ENCODE measurements at regions not wholly inside any gene's neighbourhood (a gene's known extent, or its start where the extent isn't known, plus 50 kb on each side); places are given as distances from the start of the nearest gene placed in this dataset.

DNA sequence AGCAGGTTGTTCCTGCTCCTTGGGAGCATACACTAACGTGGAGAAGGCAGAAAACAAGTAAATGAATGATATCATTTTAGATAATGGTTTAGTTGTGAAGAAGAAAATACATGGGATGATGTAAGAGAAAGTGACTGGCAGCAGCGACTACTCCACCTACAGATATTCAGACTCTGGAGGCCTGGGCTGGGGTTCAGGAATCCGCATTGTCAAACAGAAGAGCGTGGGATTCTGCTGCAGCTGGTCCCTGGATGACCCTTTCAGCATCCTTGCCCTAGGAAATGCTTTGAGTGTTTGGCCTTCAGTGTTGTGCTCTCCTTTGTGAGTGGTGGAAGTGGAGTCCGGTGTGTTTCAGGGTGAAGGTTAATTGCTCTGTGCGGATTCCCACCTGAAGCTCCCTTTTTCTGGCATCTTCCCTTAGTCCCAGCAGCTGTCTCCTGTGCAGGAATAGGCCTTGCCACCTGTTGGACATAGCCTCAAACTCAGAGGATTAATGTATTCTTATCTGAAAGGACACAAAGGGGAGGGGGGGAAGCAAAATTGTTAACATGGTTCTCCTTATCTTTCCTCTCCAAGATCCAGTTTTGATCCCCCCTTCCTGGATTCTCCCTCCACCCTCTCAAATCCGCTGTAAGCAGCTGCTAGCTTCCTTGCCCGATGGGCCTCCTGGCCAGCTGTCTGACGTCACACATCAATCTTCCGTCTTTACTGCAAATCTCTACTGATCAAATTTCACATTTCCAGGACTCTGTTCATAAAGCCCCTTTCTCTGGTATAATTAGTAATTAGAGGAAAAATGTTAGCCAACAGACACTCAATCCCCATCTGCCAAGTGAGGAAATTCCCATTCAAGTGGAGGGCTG is 68.3 kb upstream of the SPAG17 start:
- H3K4me1 ChIP-seq: no peaks in the 10 kb centered on the region
- H3K36me3 ChIP-seq: no peaks in the 10 kb centered on the region
- no peak overlapping the region for H3K27ac ChIP-seq
- WGBS: 65% methylated on average over 10 of the region's 10 CpGs
- H3K27me3 ChIP-seq: no peaks in the 10 kb centered on the region
- no peak for DNase-seq (ENCODE audit: low spot score in 2 of 2)
- H3K9me3 ChIP-seq: no peaks in the 10 kb centered on the region
- TF ChIP-seq POLR2AphosphoS5 (IDR thresholded peaks at IDR 0.05) (no peak), POLR2A (IDR thresholded peaks at IDR 0.05) (no peak), EP300 (IDR thresholded peaks at IDR 0.05) (no peak)
- TF ChIP-seq, protein P1, sequence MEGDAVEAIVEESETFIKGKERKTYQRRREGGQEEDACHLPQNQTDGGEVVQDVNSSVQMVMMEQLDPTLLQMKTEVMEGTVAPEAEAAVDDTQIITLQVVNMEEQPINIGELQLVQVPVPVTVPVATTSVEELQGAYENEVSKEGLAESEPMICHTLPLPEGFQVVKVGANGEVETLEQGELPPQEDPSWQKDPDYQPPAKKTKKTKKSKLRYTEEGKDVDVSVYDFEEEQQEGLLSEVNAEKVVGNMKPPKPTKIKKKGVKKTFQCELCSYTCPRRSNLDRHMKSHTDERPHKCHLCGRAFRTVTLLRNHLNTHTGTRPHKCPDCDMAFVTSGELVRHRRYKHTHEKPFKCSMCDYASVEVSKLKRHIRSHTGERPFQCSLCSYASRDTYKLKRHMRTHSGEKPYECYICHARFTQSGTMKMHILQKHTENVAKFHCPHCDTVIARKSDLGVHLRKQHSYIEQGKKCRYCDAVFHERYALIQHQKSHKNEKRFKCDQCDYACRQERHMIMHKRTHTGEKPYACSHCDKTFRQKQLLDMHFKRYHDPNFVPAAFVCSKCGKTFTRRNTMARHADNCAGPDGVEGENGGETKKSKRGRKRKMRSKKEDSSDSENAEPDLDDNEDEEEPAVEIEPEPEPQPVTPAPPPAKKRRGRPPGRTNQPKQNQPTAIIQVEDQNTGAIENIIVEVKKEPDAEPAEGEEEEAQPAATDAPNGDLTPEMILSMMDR (IDR thresholded peaks at IDR 0.05): no peak
- no peak overlapping the region for H3K4me3 ChIP-seq

DNA sequence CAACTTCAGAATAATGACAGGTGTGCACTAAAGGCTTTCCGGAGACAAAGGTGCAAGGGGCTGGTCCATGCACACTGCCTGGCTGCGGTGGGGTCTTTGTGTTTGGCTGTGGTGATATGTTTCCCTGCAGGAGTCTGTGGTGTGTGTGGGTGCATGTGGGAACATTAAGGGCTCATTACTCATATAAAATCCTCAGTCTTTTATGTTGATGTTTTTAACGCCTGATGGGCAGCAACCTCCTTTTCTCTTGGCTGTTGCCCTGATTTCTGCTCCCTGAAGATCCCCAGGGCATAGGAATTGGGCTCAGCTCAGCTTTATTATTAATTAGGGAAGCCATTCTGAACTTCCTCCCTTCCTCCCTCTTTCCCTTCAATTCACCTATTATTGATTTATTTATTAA is 67.6 kb upstream of the SPAG17 start:
- WGBS: 72% methylated on average over 3 of the region's 3 CpGs
- Histone ChIP-seq H3K36me3 (no peaks in the 10 kb centered on the region), H3K9me3 (no peaks in the 10 kb centered on the region), H3K4me3 (no peak overlapping the region), H3K27me3 (no peaks in the 10 kb centered on the region), H3K4me1 (no peaks in the 10 kb centered on the region), H3K27ac (no peak overlapping the region)
- TF ChIP-seq EP300 (IDR thresholded peaks at IDR 0.05): no peak
- no peak for TF ChIP-seq POLR2A (IDR thresholded peaks at IDR 0.05)
- TF ChIP-seq, protein P1 (IDR thresholded peaks at IDR 0.05): no peak
- no peak for TF ChIP-seq POLR2AphosphoS5 (IDR thresholded peaks at IDR 0.05)
- no peak for DNase-seq (ENCODE audit: low spot score in 2 of 2)

DNA sequence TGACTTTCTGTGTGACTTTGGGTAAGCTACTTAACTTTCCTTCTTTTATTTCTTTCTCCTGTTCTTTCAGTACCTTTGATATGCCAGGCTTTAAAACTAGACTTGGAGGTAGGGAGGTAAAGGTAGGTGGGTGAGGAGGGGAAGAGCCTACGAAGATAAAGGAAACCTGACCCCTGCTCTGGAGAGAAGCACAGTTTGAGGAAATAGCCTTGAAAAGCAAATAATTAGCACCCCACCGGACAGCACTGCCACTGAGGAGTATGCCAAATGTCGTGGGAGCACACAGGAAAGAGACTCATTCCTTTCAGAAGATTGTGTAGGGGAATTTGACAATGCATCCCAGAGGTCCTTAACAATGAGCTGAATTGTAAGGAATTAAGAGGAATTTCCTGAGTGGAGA is 65.2 kb upstream of the SPAG17 start:
- Histone ChIP-seq H3K36me3 (no peaks in the 10 kb centered on the region), H3K27ac (no peak overlapping the region), H3K4me3 (no peak overlapping the region), H3K9me3 (no peaks in the 10 kb centered on the region), H3K4me1 (no peaks in the 10 kb centered on the region), H3K27me3 (no peaks in the 10 kb centered on the region)
- DNase-seq (ENCODE audit: low spot score in 2 of 2): no peak
- TF ChIP-seq POLR2A (IDR thresholded peaks at IDR 0.05): no peak
- TF ChIP-seq POLR2AphosphoS5 (IDR thresholded peaks at IDR 0.05): no peak
- TF ChIP-seq EP300 (IDR thresholded peaks at IDR 0.05): no peak
- 63% methylated on average over 3 of the region's 3 CpGs for WGBS

DNA sequence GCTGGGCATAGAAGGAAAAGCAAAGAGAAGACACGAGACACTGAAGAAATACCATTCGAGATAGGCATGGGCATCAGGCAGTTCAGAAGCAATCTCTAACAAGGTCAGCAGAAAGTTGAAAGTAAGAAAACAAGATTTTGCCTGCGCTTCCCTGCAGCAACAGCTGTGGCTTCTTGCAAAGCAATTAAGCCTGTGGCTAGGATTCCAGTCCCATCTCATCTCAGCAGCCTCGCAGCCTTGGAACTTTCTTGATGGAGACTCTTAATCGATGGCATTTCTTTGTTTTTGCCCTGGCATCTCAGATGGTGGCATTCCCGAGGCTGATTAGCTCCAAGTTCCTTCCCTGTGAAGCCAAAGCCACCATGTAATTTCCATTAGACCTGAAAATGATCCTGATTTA is 64.6 kb upstream of the SPAG17 start:
- Histone ChIP-seq H3K36me3 (no peaks in the 10 kb centered on the region), H3K4me3 (no peak overlapping the region), H3K27me3 (no peaks in the 10 kb centered on the region), H3K27ac (no peak overlapping the region), H3K9me3 (no peaks in the 10 kb centered on the region), H3K4me1 (no peaks in the 10 kb centered on the region)
- TF ChIP-seq POLR2AphosphoS5 (IDR thresholded peaks at IDR 0.05): no peak
- TF ChIP-seq, protein P1 (IDR thresholded peaks at IDR 0.05): no peak
- no peak for TF ChIP-seq EP300 (IDR thresholded peaks at IDR 0.05)
- TF ChIP-seq POLR2A (IDR thresholded peaks at IDR 0.05): no peak
- WGBS: 75% methylated on average over 6 of the region's 6 CpGs
- no peak for DNase-seq (ENCODE audit: low spot score in 2 of 2)

DNA sequence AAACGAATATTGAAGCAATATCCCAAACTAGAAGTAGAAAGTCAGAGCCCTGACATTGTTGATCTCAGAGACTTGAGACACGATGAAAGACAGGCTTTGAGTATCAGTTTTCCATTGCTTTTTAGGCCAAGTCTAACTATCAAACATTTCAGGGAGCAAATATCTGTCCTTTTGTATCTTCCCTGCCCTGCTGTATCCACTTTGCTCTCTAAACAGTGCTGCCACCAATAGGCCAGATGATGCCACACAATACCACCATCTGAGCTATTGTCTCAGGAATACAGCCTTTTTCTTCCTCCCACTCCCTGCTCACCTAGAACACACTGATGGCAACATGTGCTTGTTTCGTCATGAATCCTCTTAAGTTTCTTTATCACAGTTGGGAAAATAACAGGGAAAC is 62.6 kb upstream of the SPAG17 start:
- no peaks in the 10 kb centered on the region for H3K36me3 ChIP-seq
- TF ChIP-seq EP300 (IDR thresholded peaks at IDR 0.05) (no peak), POLR2A (IDR thresholded peaks at IDR 0.05) (no peak), POLR2AphosphoS5 (IDR thresholded peaks at IDR 0.05) (no peak)
- TF ChIP-seq, protein P1 (IDR thresholded peaks at IDR 0.05): peak in 1 of 2 donors; percentile 18
- H3K9me3 ChIP-seq: no peaks in the 10 kb centered on the region
- DNase-seq (ENCODE audit: low spot score in 2 of 2): no peak
- H3K4me1 ChIP-seq: no peaks in the 10 kb centered on the region
- H3K27me3 ChIP-seq: no peaks in the 10 kb centered on the region
- H3K4me3 ChIP-seq: no peak overlapping the region
- WGBS: 85% methylated on average over 3 of the region's 3 CpGs
- H3K27ac ChIP-seq: no peak overlapping the region
